ENCODE measurements at regions not wholly inside any gene's neighbourhood (a gene's known extent, or its start where the extent isn't known, plus 50 kb on each side); places are given as distances from the start of the nearest gene placed in this dataset.

GRCh38 chr18:41269294-41269693, 685.7 kb upstream of the PIK3C3 start:
- no peak overlapping the region for H3K4me3 ChIP-seq (ENCODE audit: low read depth, low read length)

GRCh38 chr18:41268271-41268670, 686.8 kb upstream of the PIK3C3 start:
- H3K4me3 ChIP-seq (ENCODE audit: low read depth, low read length) = no peak overlapping the region

GRCh38 chr18:41266616-41267015, 688.4 kb upstream of the PIK3C3 start:
- H3K4me3 ChIP-seq (ENCODE audit: low read depth, low read length) = no peak overlapping the region

- H3K4me3 ChIP-seq (ENCODE audit: low read depth, low read length) = no peak overlapping the region
Observed at GRCh38 chr18:41266204-41266603, 688.8 kb upstream of the PIK3C3 start.

GRCh38 chr18:41265047-41265446, 690.0 kb upstream of the PIK3C3 start:
- H3K4me3 ChIP-seq (ENCODE audit: low read depth, low read length) = no peak overlapping the region

GRCh38 chr18:41263956-41264355, 691.1 kb upstream of the PIK3C3 start:
- no peak overlapping the region for H3K4me3 ChIP-seq (ENCODE audit: low read depth, low read length)

DNA sequence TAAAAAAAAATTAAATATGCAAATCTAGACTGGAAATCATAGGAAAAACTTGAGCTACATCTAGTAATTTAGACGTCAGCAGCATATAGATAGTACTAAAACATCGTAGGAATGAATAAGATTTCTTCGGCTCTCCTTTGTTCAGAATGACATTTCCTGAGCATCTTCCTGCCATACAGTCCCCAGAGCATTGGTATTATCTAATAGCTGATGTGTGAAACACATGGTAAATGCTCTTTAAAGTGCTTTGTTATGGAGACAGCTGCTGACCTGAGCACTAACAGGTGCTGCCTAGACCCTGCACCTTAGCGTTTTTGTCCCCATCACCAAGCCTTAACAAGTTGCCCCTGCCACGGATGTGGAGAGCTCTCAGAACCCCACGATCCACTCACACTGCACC, 692.3 kb upstream of the PIK3C3 start:
- H3K4me3 ChIP-seq (ENCODE audit: low read depth, low read length) = no peak overlapping the region

- no peak overlapping the region for H3K4me3 ChIP-seq (ENCODE audit: low read depth, low read length)
Observed at GRCh38 chr18:41244591-41245037, 710.4 kb upstream of the PIK3C3 start.

DNA sequence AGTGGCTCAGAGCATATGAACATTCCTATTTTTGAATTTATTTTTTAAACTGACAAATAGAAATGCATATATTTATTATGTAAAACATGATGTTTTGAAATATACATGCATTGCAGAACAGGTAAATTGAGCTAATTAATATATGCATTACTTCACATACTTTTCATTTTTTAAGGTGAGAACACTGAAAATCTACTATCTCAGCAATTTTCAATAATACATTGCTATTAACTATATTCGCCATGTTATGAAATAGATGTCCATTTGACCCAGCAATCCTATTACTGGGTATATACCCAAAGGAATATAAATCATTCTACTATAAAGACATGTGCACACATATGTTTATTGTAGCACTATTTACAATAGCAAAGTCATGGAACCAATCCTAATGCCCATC, 717.7 kb upstream of the PIK3C3 start:
- no peak overlapping the region for H3K4me3 ChIP-seq (ENCODE audit: low read depth, low read length)

GRCh38 chr18:41231681-41232080, 723.4 kb upstream of the PIK3C3 start:
- no peak overlapping the region for H3K4me3 ChIP-seq (ENCODE audit: low read depth, low read length)

DNA sequence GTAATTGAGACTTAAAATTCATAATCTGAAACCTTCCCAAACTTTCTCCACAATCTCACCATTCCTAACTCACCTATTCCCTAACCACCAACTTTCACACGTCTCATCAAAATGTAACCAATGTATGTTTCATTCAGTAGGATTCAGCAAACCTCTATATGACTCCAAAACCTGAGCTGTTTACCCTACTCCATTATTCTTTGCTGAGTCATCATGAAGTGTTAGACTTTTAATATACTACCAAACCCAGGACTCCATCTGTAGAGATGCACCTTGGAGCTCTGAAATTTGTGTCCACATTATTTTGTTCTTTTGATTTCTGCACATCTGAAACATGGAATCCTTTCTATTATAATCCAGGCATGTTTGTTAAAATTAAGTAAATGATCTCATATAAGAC, 727.0 kb upstream of the PIK3C3 start:
- no peak overlapping the region for H3K4me3 ChIP-seq (ENCODE audit: low read depth, low read length)

DNA sequence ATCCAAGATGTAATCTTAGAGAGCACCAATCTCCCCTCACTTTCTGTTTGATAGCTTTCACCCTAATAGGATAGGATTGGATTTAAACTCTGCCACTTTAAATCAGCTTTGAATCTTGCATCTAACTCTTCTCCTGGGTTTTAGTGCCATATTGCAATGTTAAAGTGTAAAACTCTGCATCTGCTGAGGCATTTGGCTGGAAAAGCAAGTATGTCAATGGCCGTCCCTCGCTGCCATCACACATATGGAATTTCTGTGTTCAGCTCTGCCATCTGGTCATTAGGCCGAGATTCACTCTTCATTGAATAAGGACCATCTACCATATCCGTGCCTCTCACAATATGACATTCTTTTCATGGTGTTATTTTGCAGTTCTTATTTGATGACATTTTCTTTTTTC, 728.1 kb upstream of the PIK3C3 start:
- no peak overlapping the region for H3K4me3 ChIP-seq (ENCODE audit: low read depth, low read length)

- H3K4me3 ChIP-seq (ENCODE audit: low read depth, low read length) = no peak overlapping the region
Observed at GRCh38 chr18:41226186-41226585, 728.8 kb upstream of the PIK3C3 start.

- H3K4me3 ChIP-seq (ENCODE audit: low read depth, low read length) = no peak overlapping the region
Observed at GRCh38 chr18:41216341-41217003, 738.6 kb upstream of the PIK3C3 start.

DNA sequence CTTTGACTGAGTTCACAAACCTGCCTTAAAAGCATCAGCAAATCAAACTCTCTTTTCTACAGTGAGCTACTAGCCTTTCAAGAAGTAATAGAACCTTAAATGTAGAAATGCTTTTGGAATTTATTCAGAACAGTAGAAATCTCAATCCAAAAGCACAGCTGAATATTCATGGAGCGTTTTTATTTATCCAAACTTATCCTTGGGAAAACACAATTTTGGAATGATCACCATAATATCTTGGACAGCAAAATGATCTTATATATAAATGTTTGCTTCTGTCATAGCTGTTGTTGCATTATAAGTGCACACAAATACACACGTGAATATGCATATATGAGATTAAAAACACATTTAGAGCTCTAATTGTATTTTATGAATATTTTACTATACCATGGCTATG, 747.3 kb upstream of the PIK3C3 start:
- H3K4me3 ChIP-seq (ENCODE audit: low read depth, low read length) = no peak overlapping the region

DNA sequence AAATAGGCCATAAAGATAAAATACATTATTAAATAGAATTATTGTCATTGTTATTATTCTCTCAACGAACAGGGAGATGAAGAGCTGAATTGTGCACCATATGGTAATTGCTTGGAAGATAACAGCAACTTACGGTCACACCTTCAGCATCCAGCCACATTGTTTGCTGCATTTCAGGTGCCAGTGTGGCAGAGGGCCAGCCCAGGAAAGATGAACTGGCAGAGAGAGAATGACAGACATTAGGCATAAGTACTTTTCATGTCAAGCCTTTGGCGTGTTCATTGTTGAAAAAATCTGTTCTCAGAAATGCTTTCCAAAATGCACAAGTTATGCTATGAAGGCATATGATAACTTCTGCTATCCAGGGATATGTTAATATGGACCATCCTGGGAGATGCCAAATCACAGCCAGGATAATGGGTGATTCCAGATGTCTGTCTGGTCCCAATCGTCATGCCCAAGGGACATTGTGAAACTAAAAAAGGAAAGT, 748.6 kb upstream of the PIK3C3 start:
- no peak overlapping the region for H3K4me3 ChIP-seq (ENCODE audit: low read depth, low read length)

DNA sequence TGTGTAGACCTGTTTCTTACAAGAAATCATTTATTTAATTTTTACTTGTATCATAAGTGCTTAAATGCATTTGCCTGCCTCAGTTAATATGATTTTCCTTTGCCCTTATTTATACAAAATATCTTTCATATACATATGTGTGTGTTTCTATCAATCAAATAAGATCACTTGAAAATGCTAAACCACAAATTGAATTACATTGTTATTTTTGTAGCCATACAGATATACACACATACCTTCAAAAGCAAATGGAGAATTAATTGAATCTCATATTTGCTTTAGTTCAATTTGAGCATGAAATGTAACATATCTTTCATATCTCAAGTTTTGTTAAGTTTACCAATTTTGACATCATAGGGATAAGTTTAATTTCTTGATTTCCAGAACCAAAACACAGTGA, 755.8 kb upstream of the PIK3C3 start:
- no peak overlapping the region for H3K4me3 ChIP-seq (ENCODE audit: low read depth, low read length)

- H3K4me3 ChIP-seq (ENCODE audit: low read depth, low read length) = no peak overlapping the region
Observed at GRCh38 chr18:41197967-41198366, 757.1 kb upstream of the PIK3C3 start.

- no peak overlapping the region for H3K4me3 ChIP-seq (ENCODE audit: low read depth, low read length)
Observed at GRCh38 chr18:41170346-41170745, 784.7 kb upstream of the PIK3C3 start.

- no peak overlapping the region for H3K4me3 ChIP-seq (ENCODE audit: low read depth, low read length)
Observed at GRCh38 chr18:41165625-41166024, 789.4 kb upstream of the PIK3C3 start.

GRCh38 chr18:41162781-41163180, 792.3 kb upstream of the PIK3C3 start:
- no peak overlapping the region for H3K4me3 ChIP-seq (ENCODE audit: low read depth, low read length)

- H3K4me3 ChIP-seq (ENCODE audit: low read depth, low read length) = no peak overlapping the region
Observed at GRCh38 chr18:41162191-41162590, 792.8 kb upstream of the PIK3C3 start.
